Activated CD4-positive, alpha-beta T cell treated with anti-CD3 and anti-CD28 coated beads, Interleukin-2, Interleukin-6, amounts not matched to agents 100 ng/mL and 50 ng/mL, durations not matched to agents 16 hours and 8 hours (primary cell): ENCODE measurements at regions not wholly inside any gene's neighbourhood (a gene's known extent, or its start where the extent isn't known, plus 50 kb on each side); places are given as distances from the start of the nearest gene placed in this dataset.
A peak's percentile ranks its signal among the peaks of the same experiment; 100 is the strongest.
"Not testable (repeated sequence)": the region's sequence is repeated elsewhere in the genome, so short reads cannot be mapped to it uniquely, and the experiment has no call there.

Experiments
- DNase-seq: peaks from one replicate; pipeline ENCODE4 v3.0.0-alpha.2; 2020

DNA sequence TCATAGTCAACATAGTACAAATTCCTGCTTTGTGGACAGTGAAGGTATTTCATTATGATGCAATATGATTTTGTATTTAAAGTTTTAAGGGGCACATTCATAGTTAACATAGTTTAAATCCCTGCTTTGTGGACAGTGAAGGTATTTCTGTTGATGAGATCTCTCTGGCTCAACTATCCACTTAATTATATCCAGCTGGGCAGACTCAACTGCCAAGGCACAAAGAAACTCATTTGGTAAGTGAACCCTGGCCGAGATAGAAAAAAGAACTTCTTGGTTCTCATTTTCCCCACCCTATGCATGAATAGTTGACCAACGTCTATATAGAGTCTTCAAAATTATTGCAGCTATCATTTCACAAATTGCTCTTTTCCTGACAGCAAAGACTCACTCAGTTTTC, 1194.6 kb downstream of the NCAM2 start:
- no peak for DNase-seq

DNA sequence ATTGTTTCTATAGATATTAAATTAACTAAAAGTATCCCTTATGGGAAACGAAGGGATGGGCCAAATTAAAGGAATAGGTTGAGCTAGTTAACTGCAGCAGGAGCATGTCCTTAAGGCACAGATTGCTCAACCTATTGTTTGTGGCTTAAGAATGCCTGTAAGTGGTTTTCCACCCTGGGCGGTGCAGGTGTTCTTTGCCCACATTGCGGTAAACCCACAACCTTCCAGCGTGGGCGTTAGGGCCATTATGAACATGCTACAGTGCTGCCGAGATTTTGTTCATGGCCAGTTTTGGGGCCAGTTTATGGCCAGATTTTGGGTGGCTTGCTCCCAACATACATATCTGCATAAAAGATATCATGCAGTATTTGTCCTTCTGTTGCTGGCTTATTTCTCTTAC, 1196.8 kb downstream of the NCAM2 start:
- not testable (repeated sequence) for DNase-seq

DNA sequence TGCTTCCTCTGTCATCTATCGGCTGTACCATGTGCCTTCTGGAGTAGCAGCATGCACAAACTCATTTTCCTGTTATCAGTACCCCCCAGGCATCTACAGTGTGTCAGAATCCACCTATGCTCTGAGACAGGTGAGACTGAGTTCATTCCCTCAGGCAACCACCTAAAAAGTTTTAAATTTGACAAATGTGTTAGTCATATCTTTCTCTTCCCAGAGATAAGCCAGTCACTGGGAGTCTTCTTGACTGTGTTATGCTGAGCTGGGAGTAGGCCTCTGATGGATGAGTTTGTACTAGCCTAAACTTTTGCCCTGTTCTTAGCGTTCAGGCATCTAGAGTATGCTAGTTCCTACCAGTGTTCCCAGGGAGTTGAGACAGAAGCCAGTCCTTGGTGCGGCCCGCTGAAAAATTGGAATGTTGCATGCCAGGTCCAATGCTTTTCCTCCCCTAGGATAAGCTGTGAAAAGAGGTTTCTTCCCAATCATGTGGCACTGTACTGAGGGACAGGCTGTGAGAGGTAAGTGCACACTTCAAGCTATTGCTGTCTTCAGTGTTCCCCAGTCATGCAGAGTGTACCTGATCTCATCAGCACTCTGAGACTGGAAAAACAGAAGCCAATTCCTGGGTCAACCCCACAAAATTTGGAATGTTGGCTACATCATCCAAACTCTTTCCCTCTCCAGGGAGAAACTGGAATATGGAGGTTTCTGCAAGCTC, 1202.3 kb downstream of the NCAM2 start:
- DNase-seq, result no peak

DNA sequence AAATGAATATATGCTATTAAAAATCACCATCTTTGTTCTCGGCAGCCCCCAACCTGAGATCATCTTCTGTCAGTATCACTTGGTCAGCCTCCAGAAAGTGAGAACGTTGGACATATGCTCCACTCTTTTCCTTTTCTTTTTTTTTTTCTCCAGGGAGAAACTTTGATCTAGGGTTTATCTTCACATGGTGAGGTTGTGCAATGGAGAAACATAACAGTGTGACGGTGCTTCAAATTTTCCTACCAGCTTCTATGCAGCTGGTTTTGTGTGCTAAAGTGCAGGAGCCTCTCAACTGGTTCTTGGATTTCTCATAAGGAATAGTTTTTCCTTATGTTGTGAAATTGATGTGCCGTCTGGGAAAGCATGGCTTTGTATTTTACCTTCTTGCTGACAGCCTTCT, 1202.9 kb downstream of the NCAM2 start:
- no peak for DNase-seq

DNA sequence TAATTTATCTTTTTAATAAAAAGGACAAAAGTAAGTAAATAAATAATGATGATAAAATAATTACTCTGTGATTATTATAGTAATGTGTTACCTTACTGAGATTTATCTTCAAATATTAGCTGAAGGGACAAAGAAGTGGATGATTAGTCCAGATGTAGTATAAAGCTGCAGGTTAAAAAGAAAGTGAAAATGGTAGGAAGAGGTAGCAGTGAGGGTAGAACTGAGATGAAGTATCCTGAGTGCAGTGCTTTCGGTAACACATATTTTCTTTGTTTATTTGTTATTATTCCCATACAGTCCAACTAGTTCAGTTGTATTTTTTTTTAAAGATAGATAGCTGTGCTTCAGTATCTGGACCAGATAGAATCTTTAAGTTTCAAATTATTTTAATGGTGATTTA, 1203.5 kb downstream of the NCAM2 start:
- DNase-seq, result no peak

DNA sequence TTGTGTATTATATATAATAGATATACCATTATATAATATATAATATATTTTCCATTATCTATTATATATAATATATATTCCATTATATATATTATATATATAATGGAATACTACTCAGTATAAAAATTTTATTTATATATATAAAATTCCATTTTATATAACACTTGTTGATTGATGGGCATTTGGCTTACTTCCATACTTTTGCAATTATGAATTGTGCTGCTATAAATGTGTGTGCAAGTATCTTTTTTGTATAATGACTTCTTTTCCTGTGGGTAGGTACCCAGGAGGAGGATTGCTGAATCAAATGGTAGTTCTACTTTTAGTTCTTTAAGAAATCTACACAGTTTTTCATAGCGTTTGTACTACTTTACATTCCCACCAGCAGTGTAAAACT, 1211.1 kb downstream of the NCAM2 start:
- DNase-seq, result no peak

DNA sequence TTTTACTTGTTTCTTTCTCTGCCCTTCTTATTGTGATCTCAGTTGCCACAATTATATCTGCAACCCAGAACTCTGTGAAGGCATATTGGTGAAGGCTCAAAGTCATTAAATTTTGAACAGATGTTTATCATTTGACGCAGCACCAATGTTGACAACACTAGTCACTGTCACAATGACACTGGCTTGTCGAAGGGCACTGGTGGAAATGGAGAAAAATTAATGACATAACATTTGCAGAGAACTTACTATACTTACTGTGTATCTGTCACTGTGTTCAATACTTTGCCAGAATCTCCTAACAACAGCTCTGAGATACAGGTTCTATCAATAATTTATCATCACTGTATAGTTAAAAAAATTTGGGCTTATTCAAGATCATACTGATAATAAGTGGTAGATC, 1213.7 kb downstream of the NCAM2 start:
- no peak for DNase-seq

DNA sequence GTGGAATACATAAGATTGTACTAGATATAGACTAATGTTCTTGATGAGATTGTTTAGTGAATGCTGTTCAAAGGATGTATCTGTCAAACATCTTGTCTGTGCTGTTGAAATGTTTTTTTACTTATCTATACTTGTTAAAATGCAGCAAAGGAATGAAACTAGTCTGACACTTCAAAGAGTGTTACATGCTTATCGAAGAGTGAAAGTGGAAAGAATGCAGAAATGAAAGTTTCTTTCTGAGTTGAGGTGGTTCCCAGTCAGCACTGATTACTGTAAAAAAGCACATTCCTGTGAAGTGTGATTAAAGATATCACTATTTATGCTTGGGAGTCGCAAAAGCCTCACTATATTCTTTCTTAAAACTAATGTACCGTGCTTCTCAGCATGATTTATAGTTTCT, 1225.2 kb downstream of the NCAM2 start:
- DNase-seq, result peak; percentile 52

DNA sequence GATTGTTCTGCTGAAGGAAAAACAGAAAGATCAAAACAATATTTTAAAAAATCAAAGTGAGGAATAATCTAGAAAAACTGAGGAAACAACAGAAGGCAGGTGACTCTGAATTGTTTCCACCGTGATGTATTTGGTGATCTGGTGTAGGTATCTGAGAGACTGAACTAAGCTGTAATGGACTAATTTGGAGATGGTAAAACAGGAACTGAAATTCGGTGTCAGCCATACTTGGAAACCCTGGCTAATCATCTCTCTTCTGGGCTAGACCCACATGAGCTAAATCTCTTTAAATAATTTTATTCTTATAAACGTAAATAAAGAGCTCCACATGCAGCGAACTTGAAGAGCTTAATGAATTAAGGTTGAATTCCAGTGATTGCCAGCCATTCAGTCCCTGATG, 1226.1 kb downstream of the NCAM2 start:
- DNase-seq, result no peak

DNA sequence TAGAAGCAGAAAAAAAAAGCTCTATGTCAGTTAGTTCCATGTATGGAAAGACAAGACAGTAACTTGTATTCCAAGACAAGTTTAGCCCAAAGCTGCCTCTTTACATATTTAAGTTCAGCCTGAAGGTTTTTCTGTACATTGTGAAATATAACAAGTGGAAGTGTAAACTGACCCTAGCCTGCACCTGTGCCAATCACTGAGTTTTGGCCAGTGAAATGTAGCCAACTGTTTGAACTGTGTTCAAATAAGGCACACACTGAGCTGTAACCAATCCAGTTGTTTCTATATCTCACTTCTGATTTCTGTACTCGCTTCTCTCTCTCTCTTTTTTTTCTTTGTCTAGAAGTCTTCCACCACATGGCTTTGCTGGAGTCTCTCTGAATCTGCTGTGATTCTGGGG, 1227.1 kb downstream of the NCAM2 start:
- no peak for DNase-seq

DNA sequence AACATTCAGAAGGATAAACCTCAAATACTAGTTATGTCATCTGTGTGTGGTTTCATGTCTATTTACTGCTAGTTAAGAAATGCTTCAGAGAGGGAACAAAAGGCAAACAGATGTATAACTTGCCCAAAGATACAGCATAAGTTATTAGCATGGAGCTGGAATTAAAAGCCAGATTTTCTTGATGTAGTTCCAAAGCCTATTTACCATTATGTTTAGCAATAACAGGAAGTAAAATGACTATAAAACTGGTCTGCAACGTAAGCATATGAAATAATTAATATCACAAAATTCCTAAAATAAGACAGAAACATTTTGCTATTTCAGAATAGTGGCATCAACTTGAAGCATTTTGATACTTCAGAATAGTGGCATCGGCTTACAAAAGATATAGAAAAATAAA, 1232.8 kb downstream of the NCAM2 start:
- no peak for DNase-seq

DNA sequence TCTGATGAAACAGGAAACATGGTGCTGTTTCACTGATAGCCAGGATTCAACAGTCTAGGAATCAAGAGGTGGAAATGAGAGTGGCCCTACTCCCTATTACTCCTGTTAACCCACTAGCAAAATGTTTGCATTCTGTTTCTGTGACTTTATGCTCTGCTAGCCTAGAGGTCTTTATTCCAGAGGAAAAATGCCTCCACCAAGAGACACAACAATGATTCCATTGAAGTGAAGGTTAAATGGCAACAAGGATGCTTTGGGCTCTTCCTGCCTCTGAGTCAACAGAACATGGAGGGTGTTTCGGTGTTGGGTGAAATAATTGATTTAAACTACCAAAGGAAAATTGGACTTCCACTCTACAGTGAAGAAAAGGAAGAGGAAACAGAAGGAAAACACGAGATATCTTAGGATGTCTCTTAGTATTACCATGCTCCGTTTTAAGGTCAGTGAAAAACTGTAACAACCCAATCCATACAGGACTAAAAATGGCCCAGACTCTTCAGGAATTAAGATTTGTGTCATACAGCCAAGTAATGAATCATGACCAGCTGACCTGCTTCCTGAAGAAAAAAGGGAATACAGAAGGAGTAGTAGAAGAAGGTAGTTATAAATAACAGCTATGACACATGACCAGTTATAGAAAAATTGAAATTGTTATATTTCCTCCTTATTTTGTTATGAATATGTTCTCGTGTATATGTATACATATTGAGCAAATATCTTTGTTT, 1237.8 kb downstream of the NCAM2 start:
- no peak for DNase-seq

DNA sequence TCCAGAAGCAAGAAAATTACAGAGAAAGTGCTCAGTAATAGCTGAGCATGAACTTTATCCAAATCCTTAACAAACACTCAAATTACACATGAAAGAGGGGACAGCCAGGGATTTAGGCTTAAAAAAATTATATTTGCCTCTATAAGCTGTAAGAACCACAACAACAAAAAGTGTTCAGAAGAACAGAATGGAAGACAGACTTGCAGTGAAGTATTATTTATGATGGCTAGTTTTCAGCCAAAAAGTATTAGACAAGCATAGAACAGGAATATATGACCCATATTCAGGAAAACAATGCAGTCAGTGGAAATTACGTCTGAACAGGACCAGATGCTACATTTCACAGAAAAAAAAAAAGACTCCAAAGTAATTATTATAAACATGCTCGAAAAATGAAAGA, 1246.3 kb downstream of the NCAM2 start:
- DNase-seq, result no peak

DNA sequence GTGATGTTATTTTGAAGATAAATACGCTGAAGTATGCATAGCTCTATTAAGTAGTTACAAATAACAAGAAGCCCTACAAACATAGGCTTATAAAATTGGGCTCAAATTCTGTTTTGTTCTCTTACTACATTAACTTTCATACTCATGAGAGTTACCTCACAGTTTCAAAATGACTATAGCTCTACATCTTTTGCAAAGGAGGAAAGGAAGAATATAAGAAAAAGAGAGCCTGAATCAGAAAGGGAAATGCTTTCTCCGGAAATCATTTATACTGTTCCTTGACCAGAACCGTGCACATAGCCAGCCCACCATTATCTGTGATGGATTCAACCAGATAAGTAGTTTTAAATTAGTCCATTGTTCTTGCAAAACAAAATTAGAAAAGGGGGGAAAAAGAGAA, 1252.1 kb downstream of the NCAM2 start:
- DNase-seq, result peak; percentile 7

DNA sequence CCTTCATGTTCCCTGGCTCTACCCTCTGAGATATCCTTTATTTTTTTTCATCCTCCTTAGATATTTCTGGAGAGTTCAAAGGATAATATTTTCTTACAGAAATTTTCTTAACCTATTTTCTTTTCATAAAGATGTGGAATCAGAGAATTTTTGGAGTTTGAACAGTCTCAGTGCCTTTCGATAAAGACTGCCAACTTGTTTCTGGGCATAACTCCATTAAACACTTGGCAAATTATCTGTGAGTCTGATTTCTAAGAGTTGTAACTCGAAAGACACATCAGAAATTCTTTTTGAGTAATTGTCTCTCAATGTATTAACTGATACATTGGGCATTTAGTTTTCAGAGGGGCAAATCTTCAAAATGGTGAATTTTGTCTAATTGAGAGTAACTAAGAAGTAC, 1255.6 kb downstream of the NCAM2 start:
- DNase-seq, result no peak

DNA sequence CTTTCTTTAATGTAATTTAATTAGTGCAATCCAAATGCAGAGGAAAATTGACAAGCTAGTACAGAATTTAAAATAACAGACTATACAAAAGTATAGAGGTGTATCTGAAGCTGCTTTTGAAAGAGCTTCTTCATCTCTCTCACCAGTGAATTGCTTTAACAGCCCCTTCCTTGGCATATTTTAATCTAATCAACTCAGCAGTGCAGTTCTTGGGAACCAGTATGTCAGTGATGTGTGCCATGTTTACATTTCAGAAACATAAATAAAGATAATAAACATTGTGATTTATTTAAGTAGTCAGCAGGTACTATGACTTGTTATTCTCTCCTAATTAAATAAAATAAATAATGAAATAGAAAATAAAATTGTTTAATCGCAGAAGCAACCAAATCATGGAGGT, 1260.6 kb downstream of the NCAM2 start:
- DNase-seq, result no peak

DNA sequence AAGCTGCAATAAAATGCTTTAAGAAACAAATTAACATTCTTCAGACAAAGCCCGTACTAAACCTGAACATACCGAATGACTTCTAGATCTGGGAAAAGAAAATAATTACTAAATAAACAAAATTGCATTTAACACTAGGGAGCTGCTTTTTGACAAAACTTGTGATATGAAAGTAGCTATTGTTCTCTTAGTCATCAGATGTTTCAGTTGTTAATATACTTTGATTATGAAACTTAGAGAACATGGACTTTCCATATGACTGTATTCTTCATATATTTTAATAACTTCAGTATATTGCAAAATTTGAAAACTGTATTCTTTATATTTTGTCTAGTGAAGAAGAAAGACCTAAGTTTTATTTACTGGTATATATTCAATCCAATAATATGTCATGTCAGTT, 1262.1 kb downstream of the NCAM2 start:
- DNase-seq, result no peak

DNA sequence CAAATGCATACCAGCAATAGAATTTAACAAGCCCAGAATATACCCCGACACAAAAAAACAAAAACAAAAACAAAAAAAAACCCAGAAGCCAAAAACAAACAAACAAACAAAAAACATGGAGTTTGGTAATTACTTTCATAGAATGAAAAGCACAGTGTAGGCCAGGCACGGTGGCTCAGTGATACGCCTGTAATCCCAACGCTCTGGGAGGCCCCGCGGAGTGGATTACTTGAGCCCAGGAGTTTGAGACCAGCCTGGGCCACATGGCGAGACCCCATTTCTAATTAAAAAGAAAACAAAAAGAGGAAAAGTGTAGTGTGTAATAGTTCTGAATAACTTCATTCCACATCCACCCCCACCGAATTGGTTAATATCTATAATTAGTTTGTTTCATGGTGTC, 1265.7 kb downstream of the NCAM2 start:
- DNase-seq, result no peak

DNA sequence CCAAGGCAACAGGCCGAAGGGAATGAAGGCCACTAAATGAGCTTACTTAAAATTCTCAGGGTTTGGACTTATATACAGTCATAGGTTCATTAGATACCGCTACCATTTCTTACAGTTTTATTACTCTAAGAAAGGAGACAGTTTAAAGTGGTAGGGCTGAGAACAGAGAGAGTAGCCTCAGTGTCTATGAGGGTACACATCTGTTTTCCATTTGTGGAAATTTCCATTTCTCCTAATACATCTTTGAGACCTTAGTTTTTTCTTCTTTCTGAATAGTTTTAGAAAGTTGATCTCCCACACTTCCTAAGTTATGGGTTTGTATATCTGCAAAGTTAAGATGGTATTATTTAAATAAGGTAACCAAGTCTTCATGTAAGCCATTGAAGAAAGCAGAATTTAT, 1279.1 kb downstream of the NCAM2 start:
- no peak for DNase-seq

DNA sequence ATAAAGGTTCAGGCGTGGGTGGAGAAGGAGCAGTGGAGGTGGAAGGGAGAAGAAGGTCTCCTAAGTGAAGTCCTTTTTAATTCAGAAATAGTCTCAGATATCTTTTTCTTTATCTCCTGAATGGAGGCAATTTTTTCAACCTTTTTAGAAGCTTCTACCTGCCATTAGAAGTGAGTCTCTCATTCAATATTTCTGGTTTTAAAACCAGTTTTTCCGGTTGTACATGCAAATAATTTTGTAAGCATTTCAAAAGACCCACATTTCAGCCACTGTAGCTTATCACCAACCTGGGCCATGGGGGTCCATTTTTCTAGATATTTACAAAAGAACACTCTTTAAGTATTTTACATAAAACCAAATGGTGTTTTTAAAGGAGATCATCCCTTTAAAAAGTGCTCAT, 1280.2 kb downstream of the NCAM2 start:
- no peak for DNase-seq

DNA sequence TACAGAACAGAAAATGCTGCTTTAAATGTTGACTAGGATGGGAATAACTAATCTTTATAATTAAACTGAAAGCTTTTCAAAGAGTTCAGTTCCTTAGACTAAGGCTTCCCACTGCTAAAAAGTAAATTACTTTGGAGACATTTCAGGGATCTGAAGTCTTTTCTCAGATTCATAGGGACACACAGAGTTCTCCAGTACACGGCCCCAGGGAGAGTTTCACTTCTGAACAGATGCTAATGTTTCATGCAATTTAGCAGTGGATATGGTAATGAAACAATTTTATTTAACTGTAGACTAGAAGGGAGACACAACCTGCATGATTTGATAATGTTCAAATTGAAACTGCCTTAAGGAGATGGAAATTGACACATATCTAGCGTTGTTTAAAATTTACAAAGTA, 1282.6 kb downstream of the NCAM2 start:
- DNase-seq, result no peak

DNA sequence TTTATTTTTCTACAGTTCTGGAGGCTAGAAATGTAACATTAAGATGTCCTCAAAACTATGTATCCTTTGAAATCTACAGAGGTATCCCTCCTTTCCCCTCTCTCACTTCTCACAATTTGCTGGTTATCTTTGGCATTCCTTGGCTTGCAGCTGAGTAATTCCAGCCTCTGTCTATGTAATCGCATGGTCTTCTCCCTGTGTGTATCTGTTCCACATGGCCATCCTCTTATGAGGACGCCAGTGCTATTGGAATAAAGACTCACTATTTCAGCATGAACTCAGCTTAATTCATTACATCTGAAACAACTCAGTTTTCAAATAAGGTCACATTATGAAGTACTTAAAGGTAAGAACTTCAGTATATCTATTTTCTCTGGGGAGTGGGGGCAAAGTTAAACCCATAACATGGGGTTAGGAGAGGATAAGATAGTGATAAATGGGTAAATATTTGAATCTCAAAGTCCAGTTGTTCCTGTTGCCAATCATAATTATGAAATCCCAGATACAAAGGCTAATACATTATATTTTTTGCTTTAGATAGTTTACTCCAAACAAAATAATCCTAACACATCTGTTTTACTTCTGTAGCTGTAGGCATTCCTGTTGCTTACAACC, 1290.8 kb downstream of the NCAM2 start:
- DNase-seq, result no peak

DNA sequence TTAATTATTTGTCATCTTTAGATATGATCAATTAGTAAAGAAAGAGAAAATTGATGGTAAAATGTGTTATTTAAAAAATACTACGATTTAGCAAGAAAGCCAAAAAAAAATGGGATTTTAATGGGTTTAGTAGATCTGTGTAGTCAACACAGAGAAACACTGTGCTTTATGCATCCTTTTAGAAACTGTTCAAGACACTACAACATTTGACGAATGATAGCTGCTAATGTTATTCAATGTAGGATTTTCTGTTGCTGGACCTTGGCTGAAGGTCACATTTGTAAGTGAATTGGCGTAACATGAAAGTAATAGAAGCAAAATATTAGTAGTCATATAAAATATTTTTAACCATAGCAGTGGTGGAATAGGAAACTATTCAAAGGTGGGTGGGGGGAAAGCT, 1293.9 kb downstream of the NCAM2 start:
- DNase-seq, result no peak

DNA sequence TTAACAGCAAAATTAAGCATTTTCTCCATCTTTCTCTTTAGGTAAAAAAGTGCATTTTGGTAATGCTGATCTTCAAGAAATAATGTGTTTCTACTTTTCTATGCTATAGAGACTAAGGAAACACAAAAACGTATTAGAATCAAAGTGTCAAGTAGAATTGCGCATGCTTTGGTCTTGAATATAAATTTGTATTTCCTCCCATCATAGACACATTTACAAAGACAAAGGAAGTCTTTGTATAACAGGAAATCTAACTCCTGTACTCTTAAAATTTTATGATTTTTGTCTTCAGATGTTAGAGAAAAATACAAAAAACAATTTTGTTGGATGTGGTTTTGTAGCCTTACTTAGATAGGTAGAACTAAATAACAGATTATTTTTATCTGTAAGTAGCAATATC, 1299.4 kb downstream of the NCAM2 start:
- no peak for DNase-seq
